H1 (cell line): ENCODE measurements at regions not wholly inside any gene's neighbourhood (a gene's known extent, or its start where the extent isn't known, plus 50 kb on each side); places are given as distances from the start of the nearest gene placed in this dataset.

Experiments used
- CTCF ChIA-PET: fragments of 300-600 bp; sonication (Branson Sonifier 250); formaldehyde crosslinking; loops from one replicate; lab custom pipeline; 2021; ENCODE audit not compliant: partially characterized antibody; lab: Charles Lee
- POLR2A ChIA-PET: fragments of 300-600 bp; sonication (Branson Sonifier 250); formaldehyde crosslinking; loops from one replicate; lab custom pipeline; 2021; ENCODE audit warnings: inconsistent platforms; ENCODE audit not compliant: partially characterized antibody; lab: Charles Lee
- DNase-seq, 2 experiments: peaks; one replicate each; pipeline versions ENCODE4 v3.0.0 to v3.0.0-alpha.2; 2010 to 2022; ENCODE audit warnings: low spot score in 2 of 2, low read depth in 1 of 2, mixed read lengths in 1 of 2
- FAIRE-seq: peaks from 2 replicates; lab custom pipeline; 2011; peaks lifted over from hg19 to GRCh38; lab: Jason Lieb, UNC
- H2AFZ ChIP-seq: 2 replicates; pipeline ENCODE4 v1.8.1; 2012; ENCODE audit warnings: low read length, inconsistent platforms
- H2AK5ac ChIP-seq: 2 replicates; pipeline ENCODE4 v1.6.1; 2013; ENCODE audit warnings: low read depth, low read length
- H2BK120ac ChIP-seq: replicated peaks from 2 replicates; pipeline ENCODE3; 2013; ENCODE audit warnings: low read depth, low read length, inconsistent platforms
- H2BK12ac ChIP-seq: 2 replicates; pipeline ENCODE4 v1.6.1; 2013; ENCODE audit warnings: low read depth, low read length
- H2BK15ac ChIP-seq: 2 replicates; pipeline ENCODE4 v1.6.1; 2013; ENCODE audit warnings: low read length
- H2BK20ac ChIP-seq: 2 replicates; pipeline ENCODE4 v1.6.1; 2013; ENCODE audit warnings: low read length
- H2BK5ac ChIP-seq: 2 replicates; pipeline ENCODE4 v1.6.1; 2013; ENCODE audit warnings: low read depth, low read length
- H3K14ac ChIP-seq: 2 replicates; pipeline ENCODE4 v1.6.1; 2013; ENCODE audit warnings: inconsistent platforms; ENCODE audit not compliant: insufficient read length
- H3K18ac ChIP-seq: 2 replicates; pipeline ENCODE4 v1.6.1; 2013; ENCODE audit warnings: low read length; ENCODE audit errors: extremely low read depth
- H3K23ac ChIP-seq: 2 replicates; pipeline ENCODE4 v1.6.1; 2013; ENCODE audit warnings: inconsistent platforms; ENCODE audit not compliant: insufficient read length
- H3K23me2 ChIP-seq: 2 replicates; pipeline ENCODE4 v1.6.1; 2013; ENCODE audit warnings: low read depth, low read length
- H3K27ac ChIP-seq: 2 replicates; pipeline ENCODE4 v1.6.1; 2011; ENCODE audit warnings: low read depth, low read length, inconsistent platforms
- H3K27me3 ChIP-seq, 4 experiments: replicated peaks in 1 of 4; 1 replicate in 1 of 4; 2 replicates in 3 of 4; pipeline versions ENCODE4 v1.6.1 to v1.8.1; 2011 to 2013; ENCODE audit warnings: low read length in 3 of 4, mild to moderate bottlenecking in 3 of 4, inconsistent platforms in 2 of 4, mixed read lengths in 2 of 4, moderate library complexity in 1 of 4; ENCODE audit not compliant: control insufficient read depth in 3 of 4, insufficient read depth in 3 of 4; ENCODE audit errors: extremely low read depth in 1 of 4
- H3K36me3 ChIP-seq, 4 experiments: 2 replicates each; pipeline versions ENCODE4 v1.6.1 to v1.8.1; 2011 to 2013; ENCODE audit warnings: mild to moderate bottlenecking in 4 of 4, low read length in 3 of 4, moderate library complexity in 2 of 4, control low read depth in 1 of 4, inconsistent platforms in 1 of 4; ENCODE audit not compliant: insufficient read depth in 4 of 4, control insufficient read depth in 2 of 4
- H3K4ac ChIP-seq: replicated peaks from 2 replicates; pipeline ENCODE3; 2013; ENCODE audit warnings: low read length, low read depth, mixed read lengths, inconsistent platforms; ENCODE audit not compliant: insufficient read length
- H3K4me1 ChIP-seq, 4 experiments: replicated peaks in 1 of 4; 1 replicate in 1 of 4; 2 replicates in 3 of 4; pipeline versions ENCODE4 v1.6.1 to v1.8.1; 2011 to 2013; ENCODE audit warnings: low read length in 3 of 4, inconsistent platforms in 2 of 4, mixed read lengths in 1 of 4; ENCODE audit not compliant: insufficient read depth in 4 of 4, control insufficient read depth in 3 of 4
- H3K4me2 ChIP-seq, 2 experiments: 2 replicates each; pipeline versions ENCODE4 v1.6.1 to v1.8.1; 2011 to 2013; ENCODE audit warnings: low read depth in 2 of 2, low read length in 2 of 2, control low read depth in 1 of 2, inconsistent platforms in 1 of 2, mild to moderate bottlenecking in 1 of 2; ENCODE audit not compliant: insufficient read depth in 1 of 2
- H3K4me3 ChIP-seq, 4 experiments: fragments of 200-600, 300-600 bp in 1 of 4; sonication (generic), shearing (Covaris generic), sonication (Bioruptor Twin) in 1 of 4; 2 replicates each; pipeline versions ENCODE4 v1.5.1 to v1.8.1; 2011 to 2016; ENCODE audit warnings: low read length in 4 of 4, low read depth in 3 of 4, control low read depth in 2 of 4, inconsistent platforms in 2 of 4, mild to moderate bottlenecking in 2 of 4, mixed read lengths in 1 of 4, moderate library complexity in 1 of 4; ENCODE audit not compliant: insufficient read depth in 2 of 4; ENCODE audit errors: extremely low read depth in 1 of 4
- H3K56ac ChIP-seq: replicated peaks from 2 replicates; pipeline ENCODE3; 2013; ENCODE audit warnings: low read depth, mild to moderate bottlenecking, mixed read lengths, low read length, inconsistent platforms; ENCODE audit not compliant: insufficient read length
- H3K79me1 ChIP-seq: 2 replicates; pipeline ENCODE4 v1.6.1; 2013; ENCODE audit warnings: low read depth, low read length, control low read depth
- H3K79me2 ChIP-seq, 2 experiments: 2 replicates each; pipeline versions ENCODE4 v1.6.1 to v1.8.1; 2012 to 2013; ENCODE audit warnings: low read length in 2 of 2, mild to moderate bottlenecking in 2 of 2, inconsistent platforms in 1 of 2; ENCODE audit not compliant: insufficient read depth in 2 of 2, control insufficient read depth in 1 of 2
- H3K9ac ChIP-seq, 4 experiments: replicated peaks in 1 of 4; 1 replicate in 1 of 4; 2 replicates in 3 of 4; pipeline versions ENCODE4 v1.6.1 to v1.8.1; 2011 to 2013; ENCODE audit warnings: low read depth in 3 of 4, low read length in 3 of 4, control low read depth in 2 of 4, mild to moderate bottlenecking in 2 of 4, moderate library complexity in 2 of 4, inconsistent platforms in 1 of 4; ENCODE audit errors: extremely low read depth in 1 of 4
- H3K9me3 ChIP-seq, 2 experiments: 2 replicates each; pipeline versions ENCODE4 v1.6.1 to v1.8.1; 2012 to 2013; ENCODE audit warnings: mild to moderate bottlenecking in 2 of 2, moderate library complexity in 2 of 2, control low read depth in 1 of 2, inconsistent platforms in 1 of 2, low read depth in 1 of 2, low read length in 1 of 2, mixed read lengths in 1 of 2; ENCODE audit not compliant: insufficient read depth in 2 of 2
- H4K20me1 ChIP-seq, 2 experiments: replicated peaks in 1 of 2; 2 replicates each; pipeline versions ENCODE3 to v1.8.1; 2011 to 2013; ENCODE audit warnings: inconsistent platforms in 2 of 2, low read length in 2 of 2, mild to moderate bottlenecking in 1 of 2; ENCODE audit not compliant: insufficient read depth in 2 of 2, control insufficient read depth in 1 of 2
- H4K5ac ChIP-seq: 2 replicates; pipeline ENCODE4 v1.6.1; 2013; ENCODE audit warnings: low read length, low read depth, mixed read lengths, inconsistent platforms; ENCODE audit not compliant: insufficient read length
- H4K8ac ChIP-seq: 2 replicates; pipeline ENCODE4 v1.8.0; 2013; ENCODE audit warnings: mild to moderate bottlenecking, moderate library complexity, low read length, inconsistent platforms; ENCODE audit not compliant: insufficient read depth; ENCODE audit errors: extremely low read depth
- H4K91ac ChIP-seq: replicated peaks from 2 replicates; pipeline ENCODE3; 2013; ENCODE audit warnings: low read length, mixed read lengths, inconsistent platforms; ENCODE audit not compliant: insufficient read length
- ATF2 ChIP-seq: IDR thresholded peaks from 2 replicates; pipeline ENCODE4 v1.6.1; 2012; ENCODE audit warnings: low read length, inconsistent platforms
- ATF3 ChIP-seq: IDR thresholded peaks from 2 replicates; pipeline ENCODE4 v1.6.1; 2011; ENCODE audit warnings: low read depth, mild to moderate bottlenecking, low read length; ENCODE audit not compliant: insufficient read depth
- BACH1 ChIP-seq: IDR thresholded peaks from 2 replicates; pipeline ENCODE4 v1.6.1; 2012; ENCODE audit warnings: low read length, improper control_type of control experiment
- CEBPB ChIP-seq: IDR thresholded peaks from 2 replicates; pipeline ENCODE4 v1.6.1; 2012; ENCODE audit warnings: low read depth, low read length
- CHD1 ChIP-seq: IDR thresholded peaks from 2 replicates; pipeline ENCODE4 v1.6.1; 2012; ENCODE audit warnings: low read depth, low read length, improper control_type of control experiment
- CREB1 ChIP-seq: IDR thresholded peaks from 2 replicates; pipeline ENCODE4 v1.6.1; 2012; ENCODE audit warnings: inconsistent platforms
- CTBP2 ChIP-seq: IDR thresholded peaks from 2 replicates; pipeline ENCODE4 v1.7.0; 2011; ENCODE audit warnings: borderline replicate concordance, mild to moderate bottlenecking, moderate library complexity, mixed read lengths, low read length; ENCODE audit not compliant: insufficient read depth, insufficient read length
- GABPA ChIP-seq: IDR thresholded peaks from 2 replicates; pipeline ENCODE4 v1.6.1; 2011; ENCODE audit warnings: mild to moderate bottlenecking, low read length, moderate library complexity, borderline replicate concordance; ENCODE audit not compliant: insufficient read depth
- KDM1A ChIP-seq: fragments of 200-600, 300-600 bp; sonication (generic); IDR thresholded peaks from 2 replicates; pipeline ENCODE4 v1.7.1; 2016; ENCODE audit warnings: mild to moderate bottlenecking, low read length, borderline replicate concordance
- MAX ChIP-seq: IDR thresholded peaks from 2 replicates; pipeline ENCODE4 v1.6.1; 2012; ENCODE audit warnings: inconsistent platforms
- PHF8 ChIP-seq: fragments of 200-600 bp; sonication (generic); conservative IDR thresholded peaks from 2 replicates; pipeline ENCODE4 v1.7.1; 2012; ENCODE audit warnings: low read depth, mild to moderate bottlenecking, inconsistent platforms, low read length, moderate library complexity
- POLR2A ChIP-seq, 2 experiments: IDR thresholded peaks; 1 replicate in 1 of 2; 2 replicates in 1 of 2; pipeline ENCODE4 v1.6.1; 2011; ENCODE audit warnings: low read depth in 2 of 2, low read length in 2 of 2, mild to moderate bottlenecking in 2 of 2; ENCODE audit errors: control extremely low read depth in 1 of 2
- SP2 ChIP-seq: IDR thresholded peaks from 2 replicates; pipeline ENCODE4 v1.6.1; 2012; ENCODE audit warnings: mild to moderate bottlenecking, low read length, inconsistent platforms
- TBP ChIP-seq: IDR thresholded peaks from 2 replicates; pipeline ENCODE4 v1.6.1; 2011; ENCODE audit warnings: low read depth, low read length, improper control_type of control experiment
- WGBS, 2 experiments: shearing (Covaris generic) in 1 of 2; methylation state at CpG; one replicate each; pipeline versions ENCODE4 v1.1.6 to v1.1.7; 2013 to 2015; ENCODE audit warnings: low lambda C conversion rate in 2 of 2, mixed read lengths in 2 of 2, inconsistent platforms in 1 of 2, low coverage in 1 of 2, missing lambda C conversion rate in 1 of 2; ENCODE audit not compliant: insufficient replicate concordance in 2 of 2, insufficient coverage in 1 of 2, insufficient read length in 1 of 2; ENCODE audit errors: extremely low coverage in 1 of 2, missing lambda C conversion rate in 1 of 2; 5-methylcytosine and 5-hydroxymethylcytosine counted together

- Histone ChIP-seq H3K27ac (no peak overlapping the region), H3K9me3 (no peaks in the 10 kb centered on the region), H2BK12ac (no peak overlapping the region), H2BK15ac (no peak overlapping the region), H3K18ac (no peak overlapping the region), H2BK120ac (no peak overlapping the region), H3K14ac (no peak overlapping the region), H2AK5ac (no peak overlapping the region), H2AFZ (no peak overlapping the region), H3K56ac (no peak overlapping the region), H3K36me3 (no peaks in the 10 kb centered on the region), H4K8ac (no peak overlapping the region), H4K91ac (no peak overlapping the region), H3K4me3 (no peak overlapping the region), H3K4me2 (no peak overlapping the region), H4K5ac (no peak overlapping the region), H2BK20ac (no peak overlapping the region), H3K23me2 (no peaks in the 10 kb centered on the region), H3K79me2 (no peaks in the 10 kb centered on the region), H3K9ac (no peak overlapping the region), H3K4me1 (peaks cover 0 to 4% (median 0%) of the 10 kb centered on the region in 4 experiments; a peak in 1 of 7 replicates), H3K23ac (no peak overlapping the region), H4K20me1 (no peaks in the 10 kb centered on the region), H3K79me1 (no peaks in the 10 kb centered on the region), H2BK5ac (no peak overlapping the region), H3K4ac (no peak overlapping the region), H3K27me3 (no peaks in the 10 kb centered on the region)
- 74% methylated on average over 1 of the region's 1 CpG; no CpG with 5 or more reads in 1 of the 2 experiments for WGBS, 2 experiments
- POLR2A ChIA-PET = interaction anchor here (1.0 kb wide), 1 partner anchor 11 kb away, joined by 3 read pairs; no protein-coding TSS in a partner anchor
- no peak for FAIRE-seq
- CTCF ChIA-PET = no interaction called here
- DNase-seq = no peak
- no peak for TF ChIP-seq TBP
- no peak for TF ChIP-seq KDM1A
- TF ChIP-seq MAX = no peak
- no peak for TF ChIP-seq CTBP2
- TF ChIP-seq CEBPB = no peak
- TF ChIP-seq SP2 = no peak
- no peak for TF ChIP-seq CHD1
- no peak for TF ChIP-seq ATF2
- no peak for TF ChIP-seq BACH1
- TF ChIP-seq GABPA = no peak
- TF ChIP-seq POLR2A (IDR thresholded peaks at IDR 0.05; ENCODE audit: control extremely low read depth in 1 of 2, low read depth in 2 of 2, low read length in 2 of 2) = no peak
- TF ChIP-seq ATF3 = no peak
- TF ChIP-seq CREB1 = no peak
- TF ChIP-seq PHF8 = no peak
Observed at GRCh38 chr4:62252728-62253127, 1052.6 kb downstream of the ADGRL3 start.
